Lung (tissue), 11 donors: ENCODE measurements at regions not wholly inside any gene's neighbourhood (a gene's known extent, or its start where the extent isn't known, plus 50 kb on each side); places are given as distances from the start of the nearest gene placed in this dataset.

Experiments
- ATAC-seq: fragments of 200-7000 bp; cut with Tn5 transposase; one replicate; pipeline ENCODE4 v1.9.1; 2020; ENCODE audit warnings: moderate number of reproducible peaks; ENCODE audit not compliant: insufficient read depth, low FRiP score
- DNase-seq, 3 donors: peaks; one replicate each; pipeline ENCODE4 v3.0.0-alpha.2; 2013 to 2017
- H3K27ac ChIP-seq, 2 donors: one replicate each; pipeline ENCODE4 v1.5.1; 2013; ENCODE audit warnings: mild to moderate bottlenecking in 2 of 2, moderate library complexity in 2 of 2, control low read depth in 1 of 2, inconsistent platforms in 1 of 2, low read depth in 1 of 2, low read length in 1 of 2
- H3K27me3 ChIP-seq, 3 donors: one replicate each; pipeline ENCODE4 v1.5.1; 2013; ENCODE audit warnings: low read length in 2 of 3; ENCODE audit not compliant: control insufficient read depth in 3 of 3, insufficient read depth in 3 of 3
- H3K36me3 ChIP-seq, 4 donors: one replicate each; pipeline ENCODE4 v1.5.1; 2013; ENCODE audit warnings: low read length in 4 of 4, mild to moderate bottlenecking in 1 of 4, moderate library complexity in 1 of 4; ENCODE audit not compliant: control insufficient read depth in 4 of 4, insufficient read depth in 4 of 4
- H3K4me1 ChIP-seq, 5 donors: one replicate each; pipeline ENCODE4 v1.5.1; 2013; ENCODE audit warnings: low read length in 5 of 5, mild to moderate bottlenecking in 2 of 5, moderate library complexity in 1 of 5; ENCODE audit not compliant: control insufficient read depth in 5 of 5, insufficient read depth in 5 of 5
- H3K4me3 ChIP-seq: one replicate; pipeline ENCODE4 v1.5.1; 2013; ENCODE audit warnings: mild to moderate bottlenecking, control low read depth, moderate library complexity
- H3K9ac ChIP-seq, 2 donors: one replicate each; pipeline ENCODE4 v1.5.1; 2013; ENCODE audit warnings: low read length in 2 of 2, control low read depth in 1 of 2; ENCODE audit not compliant: insufficient read depth in 1 of 2
- H3K9me3 ChIP-seq, 4 donors: one replicate each; pipeline ENCODE4 v1.5.1; 2013; ENCODE audit warnings: low read length in 3 of 4, mild to moderate bottlenecking in 1 of 4, moderate library complexity in 1 of 4; ENCODE audit not compliant: control insufficient read depth in 4 of 4, insufficient read depth in 3 of 4
- WGBS, 2 donors: extraction: QIAGEN DNeasy Blood & Tissue Kit; methylation state at CpG; one replicate each; pipeline ENCODE4 v1.1.7; 2013; 5-methylcytosine and 5-hydroxymethylcytosine counted together
- TF ChIP-seq, protein P1 (sequence below): IDR thresholded peaks from 2 replicates; pipeline ENCODE4 v1.5.1; 2012; ENCODE audit warnings: mild to moderate bottlenecking; ENCODE audit errors: control extremely low read depth, extremely low read depth
- donor health status: control.
- donor health status: control.
- donor health status: Bipolar disorder and iron deficiency.
- donor health status: healthy.
- donor health status: DM: yes; HTN: yes; CAD: no.

DNA sequence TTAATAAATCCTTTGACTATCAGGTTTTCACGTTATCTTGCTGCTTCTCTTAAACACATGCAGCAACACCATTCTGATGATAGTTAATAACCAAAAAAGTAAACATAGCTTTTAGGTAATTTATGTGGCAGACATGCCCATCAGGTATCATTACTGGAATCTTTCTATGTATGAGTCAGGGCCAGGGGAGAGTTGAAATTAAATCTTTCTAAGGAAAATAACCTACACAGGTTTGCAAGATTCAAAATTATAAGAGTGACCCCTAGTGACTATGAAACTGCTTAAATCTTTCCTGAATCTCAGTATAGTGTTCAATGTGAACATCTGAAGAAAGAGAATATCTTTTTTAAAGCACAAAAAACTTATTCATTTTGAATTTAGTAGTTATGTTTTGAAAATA lies 666.6 kb downstream of the CDH11 start:
- 69 to 83% methylated on average over 1 of the region's 1 CpG for WGBS, 2 donors
- no peak overlapping the region for H3K9ac ChIP-seq
- H3K9me3 ChIP-seq, result no peaks in the 10 kb centered on the region
- H3K4me3 ChIP-seq, result no peak overlapping the region
- H3K27me3 ChIP-seq, result no peaks in the 10 kb centered on the region
- H3K27ac ChIP-seq, result no peak overlapping the region
- H3K4me1 ChIP-seq, result peaks cover 0 to 10% (median 2%) of the 10 kb centered on the region in 5 donors
- DNase-seq, result peak in 2 of 3 donors; percentile 47 to 65
- no peak for ATAC-seq
- no peaks in the 10 kb centered on the region for H3K36me3 ChIP-seq
- TF ChIP-seq, protein P1, sequence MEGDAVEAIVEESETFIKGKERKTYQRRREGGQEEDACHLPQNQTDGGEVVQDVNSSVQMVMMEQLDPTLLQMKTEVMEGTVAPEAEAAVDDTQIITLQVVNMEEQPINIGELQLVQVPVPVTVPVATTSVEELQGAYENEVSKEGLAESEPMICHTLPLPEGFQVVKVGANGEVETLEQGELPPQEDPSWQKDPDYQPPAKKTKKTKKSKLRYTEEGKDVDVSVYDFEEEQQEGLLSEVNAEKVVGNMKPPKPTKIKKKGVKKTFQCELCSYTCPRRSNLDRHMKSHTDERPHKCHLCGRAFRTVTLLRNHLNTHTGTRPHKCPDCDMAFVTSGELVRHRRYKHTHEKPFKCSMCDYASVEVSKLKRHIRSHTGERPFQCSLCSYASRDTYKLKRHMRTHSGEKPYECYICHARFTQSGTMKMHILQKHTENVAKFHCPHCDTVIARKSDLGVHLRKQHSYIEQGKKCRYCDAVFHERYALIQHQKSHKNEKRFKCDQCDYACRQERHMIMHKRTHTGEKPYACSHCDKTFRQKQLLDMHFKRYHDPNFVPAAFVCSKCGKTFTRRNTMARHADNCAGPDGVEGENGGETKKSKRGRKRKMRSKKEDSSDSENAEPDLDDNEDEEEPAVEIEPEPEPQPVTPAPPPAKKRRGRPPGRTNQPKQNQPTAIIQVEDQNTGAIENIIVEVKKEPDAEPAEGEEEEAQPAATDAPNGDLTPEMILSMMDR, result no peak

DNA sequence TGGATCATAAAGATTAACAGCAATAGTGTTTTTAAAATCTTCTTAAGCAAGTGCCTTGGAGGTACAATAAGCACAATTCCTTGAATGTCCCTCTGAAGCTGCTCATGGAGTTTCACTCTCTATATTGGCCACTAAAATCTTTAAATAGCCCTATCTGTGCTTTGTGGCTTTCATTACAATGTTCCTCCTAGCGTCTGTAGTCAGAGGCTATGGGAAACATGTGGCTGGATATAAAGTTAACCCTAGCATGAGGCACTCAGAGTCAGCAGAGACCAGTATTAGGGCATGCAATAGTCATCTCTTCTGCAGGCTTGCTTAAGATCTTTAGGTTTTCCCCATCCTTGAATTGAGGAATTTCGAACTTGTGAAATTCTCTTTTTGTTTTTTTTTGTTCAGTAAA lies 668.2 kb downstream of the CDH11 start:
- no peaks in the 10 kb centered on the region for H3K9me3 ChIP-seq
- WGBS, 2 donors, result 49 to 60% methylated on average over 2 of the region's 2 CpGs
- no peak overlapping the region for H3K9ac ChIP-seq
- no peak for ATAC-seq
- no peaks in the 10 kb centered on the region for H3K36me3 ChIP-seq
- no peaks in the 10 kb centered on the region for H3K27me3 ChIP-seq
- H3K27ac ChIP-seq, result no peak overlapping the region
- H3K4me1 ChIP-seq, result peaks cover 0 to 3% (median 0%) of the 10 kb centered on the region in 5 donors
- TF ChIP-seq, protein P1, result no peak
- no peak overlapping the region for H3K4me3 ChIP-seq
- DNase-seq, result no peak

GRCh38 chr16:64452446-64452845 lies 669.4 kb downstream of the CDH11 start:
- DNase-seq (peak; percentile 37 to 68 (median 58)), ATAC-seq (no peak)
- Histone ChIP-seq H3K4me3 (no peak overlapping the region), H3K27me3 (no peaks in the 10 kb centered on the region), H3K9ac (no peak overlapping the region), H3K27ac (no peak overlapping the region), H3K4me1 (peaks cover 0 to 3% (median 0%) of the 10 kb centered on the region in 5 donors), H3K36me3 (no peaks in the 10 kb centered on the region), H3K9me3 (no peaks in the 10 kb centered on the region)
- TF ChIP-seq, protein P1, result no peak

GRCh38 chr16:64450177-64450576 lies 671.7 kb downstream of the CDH11 start:
- Histone ChIP-seq H3K9me3 (no peaks in the 10 kb centered on the region), H3K4me1 (peaks cover 0 to 3% (median 0%) of the 10 kb centered on the region in 5 donors), H3K4me3 (no peak overlapping the region), H3K27me3 (no peaks in the 10 kb centered on the region), H3K36me3 (no peaks in the 10 kb centered on the region), H3K27ac (no peak overlapping the region), H3K9ac (no peak overlapping the region)
- DNase-seq (no peak), ATAC-seq (no peak)
- TF ChIP-seq, protein P1, result no peak
- 86 to 87% methylated on average over 4 of the region's 4 CpGs for WGBS, 2 donors
